Hippocampal formation (tissue), 2 donors: ENCODE measurements at regions not wholly inside any gene's neighbourhood (a gene's known extent, or its start where the extent isn't known, plus 50 kb on each side); places are given as distances from the start of the nearest gene placed in this dataset.

ENCODE experiments used
- DNase-seq, 2 donors: peaks; one replicate each; lab custom pipeline; 2025; lab: John Stamatoyannopoulos, UW

GRCh38 chr10:8596929-8597472 is 542.5 kb downstream of the GATA3 start:
- no peak for DNase-seq

GRCh38 chr10:8600192-8600591 is 545.7 kb downstream of the GATA3 start:
- DNase-seq: no peak

GRCh38 chr10:8602821-8603220 is 548.3 kb downstream of the GATA3 start:
- DNase-seq: no peak

- DNase-seq: no peak
Measured at GRCh38 chr10:8614054-8614565, 559.6 kb downstream of the GATA3 start.

- no peak for DNase-seq
Measured at GRCh38 chr10:8615118-8615517, 560.6 kb downstream of the GATA3 start.

GRCh38 chr10:8616166-8616565 is 561.7 kb downstream of the GATA3 start:
- DNase-seq: no peak

- no peak for DNase-seq
Measured at GRCh38 chr10:8617792-8618191, 563.3 kb downstream of the GATA3 start.

GRCh38 chr10:8618834-8619233 is 564.3 kb downstream of the GATA3 start:
- no peak for DNase-seq

GRCh38 chr10:8628351-8628750 is 573.9 kb downstream of the GATA3 start:
- DNase-seq: no peak

GRCh38 chr10:8633909-8634308 is 579.4 kb downstream of the GATA3 start:
- no peak for DNase-seq

GRCh38 chr10:8636371-8636770 is 581.9 kb downstream of the GATA3 start:
- no peak for DNase-seq

GRCh38 chr10:8637640-8638039 is 583.2 kb downstream of the GATA3 start:
- DNase-seq: no peak

- no peak for DNase-seq
Measured at GRCh38 chr10:8638088-8638672, 583.7 kb downstream of the GATA3 start.

GRCh38 chr10:8639486-8640185 is 585.1 kb downstream of the GATA3 start:
- no peak for DNase-seq

- no peak for DNase-seq
Measured at GRCh38 chr10:8640301-8640700, 585.8 kb downstream of the GATA3 start.

- DNase-seq: no peak
Measured at GRCh38 chr10:8640878-8641277, 586.4 kb downstream of the GATA3 start.

- DNase-seq: no peak
Measured at GRCh38 chr10:8656261-8656660, 601.8 kb downstream of the GATA3 start.

GRCh38 chr10:8659982-8660381 is 605.5 kb downstream of the GATA3 start:
- no peak for DNase-seq

GRCh38 chr10:8661886-8662285 is 607.4 kb downstream of the GATA3 start:
- DNase-seq: no peak

GRCh38 chr10:8663131-8663530 is 608.6 kb downstream of the GATA3 start:
- DNase-seq: no peak

- DNase-seq: no peak
Measured at GRCh38 chr10:8665322-8665721, 610.8 kb downstream of the GATA3 start.

GRCh38 chr10:8670461-8670860 is 616.0 kb downstream of the GATA3 start:
- DNase-seq: no peak

- DNase-seq: no peak
Measured at GRCh38 chr10:8674230-8674629, 619.7 kb downstream of the GATA3 start.
